HEK293 (cell line): ENCODE measurements at regions not wholly inside any gene's neighbourhood (a gene's known extent, or its start where the extent isn't known, plus 50 kb on each side); places are given as distances from the start of the nearest gene placed in this dataset.
"Not testable (repeated sequence)": the region's sequence is repeated elsewhere in the genome, so short reads cannot be mapped to it uniquely, and the experiment has no call there.

Experiments
- CTCF ChIA-PET: fragments of 350-600 bp; formaldehyde crosslinking; extraction: SDS; loops from one replicate; lab custom pipeline; 2021; ENCODE audit warnings: antibody characterized with exemption; lab: Yijun Ruan, JAX
- POLR2A ChIA-PET: fragments of 300-600 bp; formaldehyde crosslinking; extraction: SDS; loops from one replicate; lab custom pipeline; 2020; ENCODE audit warnings: antibody characterized with exemption, inconsistent platforms; lab: Yijun Ruan, JAX
- H3K27ac ChIP-seq: fragments of 200-500 bp; sonication (Bioruptor generic); 2 replicates; pipeline ENCODE4 v1.5.1; 2014; ENCODE audit warnings: low read depth, low read length, control low read depth, inconsistent platforms; ENCODE audit errors: extremely low read depth
- H3K36me3 ChIP-seq, 2 experiments: fragments of 200-500 bp in 1 of 2; sonication (Bioruptor generic) in 1 of 2; 1 replicate in 1 of 2; 2 replicates in 1 of 2; pipeline ENCODE4 v1.5.1; 2014 to 2017; ENCODE audit warnings: inconsistent platforms in 2 of 2, low read length in 2 of 2; ENCODE audit not compliant: control insufficient read depth in 2 of 2, insufficient read depth in 1 of 2
- H3K4me1 ChIP-seq: fragments of 200-500 bp; sonication (Bioruptor generic); 2 replicates; pipeline ENCODE4 v1.5.1; 2014; ENCODE audit warnings: mild to moderate bottlenecking, low read length, inconsistent platforms; ENCODE audit not compliant: control insufficient read depth, insufficient read depth
- H3K4me3 ChIP-seq: 2 replicates; pipeline ENCODE4 v1.5.1; 2011; ENCODE audit warnings: low read depth, mild to moderate bottlenecking, control low read depth, low read length, moderate library complexity
- H3K9me3 ChIP-seq: fragments of 200-500 bp; sonication (Bioruptor generic); 2 replicates; pipeline ENCODE4 v1.5.1; 2014; ENCODE audit warnings: low read depth, low read length, inconsistent platforms; ENCODE audit not compliant: control insufficient read depth, insufficient read depth
- GLI4 ChIP-seq: fragments of 450-650 bp; formaldehyde crosslinking; IDR thresholded peaks from 2 replicates; pipeline ENCODE4 v1.5.1; 2016; ENCODE audit warnings: missing biosample characterization, missing genetic modification characterization
- KLF7 ChIP-seq: fragments of 450-650 bp; formaldehyde crosslinking; IDR thresholded peaks from 2 replicates; pipeline ENCODE4 v1.5.1; 2016; ENCODE audit warnings: missing biosample characterization, missing genetic modification characterization, borderline replicate concordance
- PRDM1 ChIP-seq: fragments of 450-650 bp; formaldehyde crosslinking; IDR thresholded peaks from 2 replicates; pipeline ENCODE4; 2016; ENCODE audit warnings: missing biosample characterization, missing genetic modification characterization
- SETDB1 ChIP-seq: IDR thresholded peaks from one replicate; pipeline ENCODE4 v1.6.1; 2017; ENCODE audit warnings: mild to moderate bottlenecking, low read length, moderate library complexity, mixed read lengths; ENCODE audit not compliant: insufficient read length
- TCF7L2 ChIP-seq: IDR thresholded peaks from 2 replicates; pipeline ENCODE4 v1.6.1; 2011; ENCODE audit warnings: low read depth, mild to moderate bottlenecking, inconsistent platforms, low read length, moderate library complexity, borderline replicate concordance
- ZBTB20 ChIP-seq: fragments of 450-650 bp; formaldehyde crosslinking; IDR thresholded peaks from 2 replicates; pipeline ENCODE4 v1.5.1; 2016; ENCODE audit warnings: missing biosample characterization, missing genetic modification characterization
- ZNF138 ChIP-seq: fragments of 450-650 bp; formaldehyde crosslinking; IDR thresholded peaks from 2 replicates; pipeline ENCODE4 v1.5.1; 2016; ENCODE audit warnings: missing biosample characterization, missing genetic modification characterization, borderline replicate concordance
- ZNF146 ChIP-seq: fragments of 450-650 bp; formaldehyde crosslinking; IDR thresholded peaks from 2 replicates; pipeline ENCODE4 v1.5.1; 2016; ENCODE audit warnings: missing biosample characterization, missing genetic modification characterization
- ZNF311 ChIP-seq: fragments of 450-650 bp; formaldehyde crosslinking; IDR thresholded peaks from 2 replicates; pipeline ENCODE4 v1.5.1; 2017; ENCODE audit warnings: missing biosample characterization, missing genetic modification characterization, borderline replicate concordance
- ZNF423 ChIP-seq: fragments of 450-650 bp; formaldehyde crosslinking; IDR thresholded peaks from 2 replicates; pipeline ENCODE4 v1.5.1; 2016; ENCODE audit warnings: missing biosample characterization, missing genetic modification characterization
- ZNF561 ChIP-seq: fragments of 450-650 bp; IDR thresholded peaks from 2 replicates; pipeline ENCODE4 v1.5.1; 2018; ENCODE audit warnings: missing biosample characterization, missing genetic modification characterization, borderline replicate concordance
- ZNF571 ChIP-seq: fragments of 450-650 bp; formaldehyde crosslinking; IDR thresholded peaks from 2 replicates; pipeline ENCODE4 v1.5.0; 2017; ENCODE audit warnings: missing biosample characterization, missing genetic modification characterization
- ZNF654 ChIP-seq: fragments of 450-650 bp; formaldehyde crosslinking; IDR thresholded peaks from 2 replicates; pipeline ENCODE4 v1.5.1; 2016; ENCODE audit warnings: low read depth, missing biosample characterization, missing genetic modification characterization
- ZNF658 ChIP-seq: fragments of 450-650 bp; formaldehyde crosslinking; IDR thresholded peaks from 2 replicates; pipeline ENCODE4; 2016; ENCODE audit warnings: missing biosample characterization, missing genetic modification characterization
- ZNF670 ChIP-seq: fragments of 450-650 bp; formaldehyde crosslinking; IDR thresholded peaks from 2 replicates; pipeline ENCODE4 v1.5.1; 2016; ENCODE audit warnings: missing biosample characterization, missing genetic modification characterization, low read depth
- ZNF777 ChIP-seq: fragments of 450-650 bp; formaldehyde crosslinking; IDR thresholded peaks from 2 replicates; pipeline ENCODE4 v1.5.1; 2017; ENCODE audit warnings: missing biosample characterization, missing genetic modification characterization, borderline replicate concordance
- ZSCAN23 ChIP-seq: fragments of 450-650 bp; formaldehyde crosslinking; IDR thresholded peaks from 2 replicates; pipeline ENCODE4 v1.5.1; 2016; ENCODE audit warnings: missing biosample characterization, missing genetic modification characterization
- TF ChIP-seq, protein P1 (sequence below): fragments of 450-650 bp; formaldehyde crosslinking; IDR thresholded peaks from 2 replicates; pipeline ENCODE4 v1.5.1; 2016; ENCODE audit warnings: missing biosample characterization, missing genetic modification characterization

DNA sequence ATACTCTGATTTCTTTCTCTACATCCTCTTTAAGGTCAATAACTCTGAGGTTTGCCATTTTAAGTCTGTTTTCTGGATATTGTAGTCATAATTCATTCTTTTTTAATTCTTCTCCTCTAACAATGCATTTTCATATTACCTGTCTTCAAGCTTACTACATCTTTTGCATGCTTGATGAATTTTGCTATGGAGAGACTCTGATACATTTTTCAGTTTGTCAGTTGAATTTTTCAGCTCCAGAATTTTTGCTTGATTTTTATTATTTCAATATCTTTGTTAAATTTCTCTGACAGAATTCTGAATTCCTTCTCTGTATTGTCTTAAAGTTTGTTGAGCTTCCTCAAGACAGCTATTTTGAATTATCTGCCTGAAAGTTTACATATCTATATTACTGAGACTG is 159.8 kb upstream of the ST8SIA4 start:
- TF ChIP-seq PRDM1 (no peak), SETDB1 (peak; percentile 60)
- TF ChIP-seq, protein P1, sequence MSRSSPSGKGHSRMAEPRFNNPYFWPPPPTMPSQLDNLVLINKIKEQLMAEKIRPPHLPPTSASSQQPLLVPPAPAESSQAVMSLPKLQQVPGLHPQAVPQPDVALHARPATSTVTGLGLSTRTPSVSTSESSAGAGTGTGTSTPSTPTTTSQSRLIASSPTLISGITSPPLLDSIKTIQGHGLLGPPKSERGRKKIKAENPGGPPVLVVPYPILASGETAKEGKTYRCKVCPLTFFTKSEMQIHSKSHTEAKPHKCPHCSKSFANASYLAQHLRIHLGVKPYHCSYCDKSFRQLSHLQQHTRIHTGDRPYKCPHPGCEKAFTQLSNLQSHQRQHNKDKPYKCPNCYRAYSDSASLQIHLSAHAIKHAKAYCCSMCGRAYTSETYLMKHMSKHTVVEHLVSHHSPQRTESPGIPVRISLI (tag by site-specific recombination): no peak
- POLR2A ChIA-PET: no interaction called here
- H3K4me3 ChIP-seq: no peak overlapping the region
- H3K4me1 ChIP-seq: peaks cover 2% of the 10 kb centered on the region; the same call in 1 of the 2 replicates
- no peaks in the 10 kb centered on the region for H3K9me3 ChIP-seq
- CTCF ChIA-PET: no interaction called here
- H3K36me3 ChIP-seq: no peaks in the 10 kb centered on the region
- H3K27ac ChIP-seq: no peak overlapping the region

DNA sequence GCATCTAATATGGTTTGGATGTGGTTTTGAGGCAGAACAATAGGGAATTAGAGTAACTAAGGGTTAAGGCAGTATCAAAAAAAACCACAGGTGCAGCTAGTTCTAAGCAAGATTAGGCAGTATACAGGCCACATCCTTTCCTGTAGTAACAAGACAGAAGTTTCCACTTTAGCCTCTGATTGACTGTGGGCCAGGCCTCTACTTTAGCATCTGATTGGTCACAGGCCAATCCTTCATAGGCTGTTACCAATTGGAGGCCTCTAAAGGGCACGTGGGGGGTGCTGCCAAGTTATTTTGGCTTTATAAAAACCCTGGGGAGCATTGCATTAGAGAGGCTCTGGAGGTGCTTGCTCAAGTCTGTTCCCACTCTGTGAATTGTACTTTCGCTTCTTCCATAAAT is 144.1 kb upstream of the ST8SIA4 start:
- H3K4me1 ChIP-seq: no peaks in the 10 kb centered on the region
- H3K36me3 ChIP-seq: no peaks in the 10 kb centered on the region
- POLR2A ChIA-PET: no interaction called here
- no peak for TF ChIP-seq GLI4 (tag by site-specific recombination)
- TF ChIP-seq ZNF561: no peak
- no peak for TF ChIP-seq ZNF670 (tag by site-specific recombination)
- TF ChIP-seq ZNF777 (tag by site-specific recombination): no peak
- TF ChIP-seq ZNF571 (tag by site-specific recombination): no peak
- no peak for TF ChIP-seq TCF7L2
- no peak for TF ChIP-seq ZNF311 (tag by site-specific recombination)
- TF ChIP-seq ZNF658 (tag by site-specific recombination): no peak
- TF ChIP-seq ZBTB20 (tag by site-specific recombination): no peak
- TF ChIP-seq ZNF138 (tag by site-specific recombination): no peak
- TF ChIP-seq, all 188 proteins: peak for 0
- H3K4me3 ChIP-seq: no peak overlapping the region
- no peak overlapping the region for H3K27ac ChIP-seq
- CTCF ChIA-PET: no interaction called here
- H3K9me3 ChIP-seq: no peaks in the 10 kb centered on the region

DNA sequence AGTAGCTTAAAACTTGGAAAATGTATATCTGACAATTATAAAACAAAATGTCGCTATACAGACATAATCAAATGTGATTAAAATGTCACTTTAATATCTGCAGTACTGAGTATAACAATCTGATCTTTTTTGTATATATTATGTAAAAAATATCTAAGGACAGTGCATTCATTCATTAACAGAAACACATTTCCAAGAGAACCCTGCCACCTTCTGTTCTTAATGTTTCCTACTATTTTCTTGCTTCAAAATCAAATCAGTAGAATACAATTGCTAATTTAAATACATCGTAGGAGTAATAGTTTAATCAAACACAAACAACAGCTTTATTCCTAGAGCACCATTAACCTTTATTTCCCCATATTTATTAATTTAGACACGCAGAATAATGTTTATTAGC is 142.6 kb upstream of the ST8SIA4 start:
- Histone ChIP-seq H3K4me3 (no peak overlapping the region), H3K4me1 (no peaks in the 10 kb centered on the region), H3K36me3 (no peaks in the 10 kb centered on the region), H3K9me3 (no peaks in the 10 kb centered on the region), H3K27ac (no peak overlapping the region)
- ChIA-PET POLR2A (no interaction called here), CTCF (interaction anchor here (1.2 kb wide), 1 partner anchor 45 kb away, joined by 3 read pairs; no protein-coding TSS in a partner anchor)
- TF ChIP-seq ZNF423: no peak
- peak; percentile 16; the same call in 1 of the 2 replicates for TF ChIP-seq ZNF654

DNA sequence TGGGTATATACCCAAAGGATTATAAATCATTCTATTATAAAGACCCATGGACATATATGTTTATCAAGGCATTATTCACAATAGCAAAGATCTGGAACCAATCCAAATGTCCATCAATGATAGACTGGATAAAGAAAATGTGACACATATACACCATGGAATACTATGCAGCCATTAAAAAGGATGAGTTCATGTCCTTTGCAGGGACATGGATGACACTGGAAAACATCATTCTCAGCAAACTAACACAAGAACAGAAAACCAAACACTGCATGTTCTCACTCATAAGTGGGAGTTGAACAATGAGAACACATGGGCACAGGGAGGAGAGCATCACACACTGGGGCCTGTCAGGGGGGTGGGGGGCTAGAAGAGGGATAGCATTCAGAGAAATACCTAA is 136.9 kb upstream of the ST8SIA4 start:
- CTCF ChIA-PET, H3K4me3 ChIP-seq, H3K36me3 ChIP-seq, H3K9me3 ChIP-seq, POLR2A ChIA-PET, H3K27ac ChIP-seq, H3K4me1 ChIP-seq: not testable (repeated sequence)
- TF ChIP-seq ZNF146 (tag by site-specific recombination): peak; percentile 73; the same call in 1 of the 2 replicates

DNA sequence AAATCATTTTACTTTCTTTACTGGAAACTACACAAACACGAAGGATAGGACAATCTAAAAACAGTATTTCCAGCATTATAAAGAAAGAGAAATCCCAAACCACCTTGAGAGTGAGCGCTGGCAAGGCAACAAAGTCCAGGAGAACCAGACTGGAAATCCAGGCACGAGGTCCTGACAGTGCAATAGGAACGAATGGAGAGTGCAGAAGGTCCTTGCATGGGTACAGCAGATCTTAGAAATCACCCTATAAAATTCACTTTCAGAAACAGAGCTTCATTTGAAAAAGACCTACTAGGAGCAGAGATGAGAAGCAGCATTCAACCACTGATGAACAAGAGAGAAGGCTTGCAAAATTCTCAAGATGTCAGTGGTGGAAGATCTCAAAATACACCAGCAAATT is 133.7 kb upstream of the ST8SIA4 start:
- no peak overlapping the region for H3K27ac ChIP-seq
- H3K4me1 ChIP-seq: no peaks in the 10 kb centered on the region
- CTCF ChIA-PET: no interaction called here
- H3K36me3 ChIP-seq: no peaks in the 10 kb centered on the region
- TF ChIP-seq ZSCAN23 (tag by site-specific recombination) (no peak), KLF7 (tag by site-specific recombination) (no peak)
- POLR2A ChIA-PET: no interaction called here
- H3K9me3 ChIP-seq: no peaks in the 10 kb centered on the region
- no peak overlapping the region for H3K4me3 ChIP-seq
